ENCODE measurements at regions not wholly inside any gene's neighbourhood (a gene's known extent, or its start where the extent isn't known, plus 50 kb on each side); places are given as distances from the start of the nearest gene placed in this dataset.

DNA sequence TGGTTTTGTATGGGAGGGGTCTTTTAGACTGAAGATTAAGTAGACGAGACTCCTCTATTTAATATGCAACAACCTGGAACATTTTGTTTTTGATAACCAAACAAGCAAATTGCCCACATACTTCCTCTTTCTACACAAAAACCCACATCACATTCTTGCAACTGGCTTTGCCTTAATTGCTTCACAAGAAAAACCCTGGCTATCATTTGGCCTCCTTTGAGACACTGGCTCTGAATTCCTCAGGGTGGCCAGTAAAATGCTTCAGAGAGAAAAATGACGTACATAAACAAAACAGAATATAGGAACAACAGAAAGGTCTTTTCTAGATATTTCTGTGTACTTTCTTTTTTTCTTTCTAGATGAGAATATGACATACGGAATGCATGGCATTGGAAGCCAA, 103.0 kb downstream of the TRIB2 start:
- no peaks in the 10 kb centered on the region for H3K79me2 ChIP-seq (ENCODE audit: insufficient read depth, low read length)
- no peak for DNase-seq (ENCODE audit: insufficient read length, low spot score, missing footprints)
- H3K27me3 ChIP-seq (ENCODE audit: insufficient read depth, low read length), result no peaks in the 10 kb centered on the region
- H3K4me2 ChIP-seq (ENCODE audit: insufficient read depth, low read length), result peak overlapping the region; percentile 73
- H3K9me3 ChIP-seq (ENCODE audit: low read depth, low read length), result no peaks in the 10 kb centered on the region
- H3K4me3 ChIP-seq (ENCODE audit: insufficient read depth, low read length), result peak overlapping the region; percentile 40
- H3K4me1 ChIP-seq (ENCODE audit: insufficient read depth, low read length), result peaks cover 53% of the 10 kb centered on the region
- TF ChIP-seq, protein P1, sequence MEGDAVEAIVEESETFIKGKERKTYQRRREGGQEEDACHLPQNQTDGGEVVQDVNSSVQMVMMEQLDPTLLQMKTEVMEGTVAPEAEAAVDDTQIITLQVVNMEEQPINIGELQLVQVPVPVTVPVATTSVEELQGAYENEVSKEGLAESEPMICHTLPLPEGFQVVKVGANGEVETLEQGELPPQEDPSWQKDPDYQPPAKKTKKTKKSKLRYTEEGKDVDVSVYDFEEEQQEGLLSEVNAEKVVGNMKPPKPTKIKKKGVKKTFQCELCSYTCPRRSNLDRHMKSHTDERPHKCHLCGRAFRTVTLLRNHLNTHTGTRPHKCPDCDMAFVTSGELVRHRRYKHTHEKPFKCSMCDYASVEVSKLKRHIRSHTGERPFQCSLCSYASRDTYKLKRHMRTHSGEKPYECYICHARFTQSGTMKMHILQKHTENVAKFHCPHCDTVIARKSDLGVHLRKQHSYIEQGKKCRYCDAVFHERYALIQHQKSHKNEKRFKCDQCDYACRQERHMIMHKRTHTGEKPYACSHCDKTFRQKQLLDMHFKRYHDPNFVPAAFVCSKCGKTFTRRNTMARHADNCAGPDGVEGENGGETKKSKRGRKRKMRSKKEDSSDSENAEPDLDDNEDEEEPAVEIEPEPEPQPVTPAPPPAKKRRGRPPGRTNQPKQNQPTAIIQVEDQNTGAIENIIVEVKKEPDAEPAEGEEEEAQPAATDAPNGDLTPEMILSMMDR (IDR thresholded peaks at IDR 0.05; ENCODE audit: extremely low read depth, low read depth, low read length), result no peak
- peak overlapping the region; percentile 99 for H3K27ac ChIP-seq (ENCODE audit: low read depth, low read length)
- H3K36me3 ChIP-seq (ENCODE audit: insufficient read depth, low read length), result no peaks in the 10 kb centered on the region
- H2AFZ ChIP-seq (ENCODE audit: low read length), result no peak overlapping the region
- H4K20me1 ChIP-seq (ENCODE audit: insufficient read depth, low read length), result no peaks in the 10 kb centered on the region

DNA sequence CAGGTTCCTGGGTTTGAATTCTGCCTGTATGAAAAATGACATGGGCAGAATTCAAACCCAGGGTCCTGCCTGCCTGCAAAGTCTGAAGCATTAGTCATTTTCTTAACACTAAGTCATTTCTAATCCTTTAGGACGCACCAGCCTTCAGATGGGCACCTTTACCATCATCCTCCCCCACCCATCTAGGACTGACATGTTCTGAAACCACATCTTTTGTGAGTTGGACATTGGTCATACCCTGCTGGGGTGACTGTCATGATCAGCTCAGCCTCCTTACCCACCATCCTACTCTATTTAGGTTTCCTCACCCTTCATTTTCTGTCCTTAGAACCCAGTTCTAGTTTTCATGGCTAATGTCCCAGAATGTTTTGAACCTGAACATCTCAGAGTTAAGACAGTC, 104.9 kb downstream of the TRIB2 start:
- DNase-seq (ENCODE audit: insufficient read length, low spot score, missing footprints), result no peak
- Histone ChIP-seq H2AFZ (ENCODE audit: low read length) (no peak overlapping the region), H3K4me1 (ENCODE audit: insufficient read depth, low read length) (peaks cover 51% of the 10 kb centered on the region), H4K20me1 (ENCODE audit: insufficient read depth, low read length) (no peaks in the 10 kb centered on the region), H3K79me2 (ENCODE audit: insufficient read depth, low read length) (no peaks in the 10 kb centered on the region), H3K4me3 (ENCODE audit: insufficient read depth, low read length) (no peak overlapping the region), H3K27me3 (ENCODE audit: insufficient read depth, low read length) (no peaks in the 10 kb centered on the region), H3K27ac (ENCODE audit: low read depth, low read length) (no peak overlapping the region), H3K4me2 (ENCODE audit: insufficient read depth, low read length) (no peak overlapping the region), H3K9me3 (ENCODE audit: low read depth, low read length) (no peaks in the 10 kb centered on the region), H3K36me3 (ENCODE audit: insufficient read depth, low read length) (no peaks in the 10 kb centered on the region)
- TF ChIP-seq, protein P1 (IDR thresholded peaks at IDR 0.05; ENCODE audit: extremely low read depth, low read depth, low read length), result no peak

DNA sequence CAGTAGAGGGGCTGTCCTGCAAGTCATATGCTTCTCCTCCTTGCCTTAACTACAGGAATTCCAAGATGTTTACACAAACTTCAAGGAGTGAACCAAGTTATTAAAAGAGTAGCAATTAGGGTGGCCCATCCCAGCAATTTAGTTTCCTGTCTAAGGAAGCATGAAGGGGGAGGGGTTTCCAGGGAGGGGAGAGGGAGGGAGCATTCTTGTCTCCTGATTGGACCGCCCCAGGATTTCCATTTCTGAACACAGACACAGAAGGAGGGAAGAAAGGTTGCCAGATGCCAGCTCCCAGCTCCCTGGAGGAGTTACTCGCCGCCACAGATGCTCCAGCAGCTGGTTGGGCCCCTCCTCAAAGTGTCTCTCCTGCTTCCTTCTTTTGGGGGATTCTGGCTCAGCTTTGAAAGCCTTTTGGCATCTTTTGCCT, 107.6 kb downstream of the TRIB2 start:
- Histone ChIP-seq H2AFZ (ENCODE audit: low read length) (peak overlapping the region; percentile 84), H3K27ac (ENCODE audit: low read depth, low read length) (peak overlapping the region; percentile 56), H3K27me3 (ENCODE audit: insufficient read depth, low read length) (no peaks in the 10 kb centered on the region), H3K79me2 (ENCODE audit: insufficient read depth, low read length) (no peaks in the 10 kb centered on the region), H3K9me3 (ENCODE audit: low read depth, low read length) (no peaks in the 10 kb centered on the region), H4K20me1 (ENCODE audit: insufficient read depth, low read length) (no peaks in the 10 kb centered on the region), H3K4me3 (ENCODE audit: insufficient read depth, low read length) (no peak overlapping the region), H3K4me1 (ENCODE audit: insufficient read depth, low read length) (peaks cover 29% of the 10 kb centered on the region), H3K4me2 (ENCODE audit: insufficient read depth, low read length) (peak overlapping the region; percentile 44), H3K36me3 (ENCODE audit: insufficient read depth, low read length) (no peaks in the 10 kb centered on the region)
- DNase-seq (ENCODE audit: insufficient read length, low spot score, missing footprints), result peak; percentile 67
- TF ChIP-seq, protein P1 (IDR thresholded peaks at IDR 0.05; ENCODE audit: extremely low read depth, low read depth, low read length), result no peak

DNA sequence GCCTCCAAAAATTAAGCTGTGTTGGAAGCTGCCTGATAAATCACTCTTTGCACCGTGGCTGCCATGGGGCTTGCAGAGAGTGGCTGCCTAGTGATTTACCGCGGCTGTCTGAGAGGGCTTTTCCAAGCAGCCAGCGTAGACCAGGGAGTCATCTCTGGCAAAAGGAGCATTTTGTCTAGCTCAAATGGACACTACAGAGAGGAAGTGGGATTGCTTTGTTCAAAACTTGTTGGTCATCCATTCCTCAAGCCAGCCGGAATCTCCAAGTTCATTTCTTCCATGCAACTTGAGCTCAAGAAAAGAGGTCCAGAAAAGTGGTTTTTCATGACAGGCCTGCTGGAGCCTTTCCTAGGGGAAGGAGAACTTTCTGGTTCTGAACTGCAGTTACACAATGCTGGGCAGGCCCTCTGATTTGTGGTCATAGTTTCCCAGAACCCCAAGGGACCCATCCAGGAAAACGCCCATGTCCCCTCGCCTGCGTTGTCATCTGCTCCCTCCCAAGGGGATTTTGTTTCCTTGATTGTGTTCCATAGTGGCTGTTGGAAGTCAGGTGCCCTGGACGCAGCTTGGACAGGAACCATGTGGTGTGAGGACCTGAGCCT, 108.1 kb downstream of the TRIB2 start:
- peak overlapping the region; percentile 56 for H3K27ac ChIP-seq (ENCODE audit: low read depth, low read length)
- TF ChIP-seq, protein P1 (IDR thresholded peaks at IDR 0.05; ENCODE audit: extremely low read depth, low read depth, low read length), result no peak
- no peaks in the 10 kb centered on the region for H3K79me2 ChIP-seq (ENCODE audit: insufficient read depth, low read length)
- peak overlapping the region; percentile 84 for H2AFZ ChIP-seq (ENCODE audit: low read length)
- H3K27me3 ChIP-seq (ENCODE audit: insufficient read depth, low read length), result no peaks in the 10 kb centered on the region
- H3K9me3 ChIP-seq (ENCODE audit: low read depth, low read length), result no peaks in the 10 kb centered on the region
- DNase-seq (ENCODE audit: insufficient read length, low spot score, missing footprints), result no peak
- no peaks in the 10 kb centered on the region for H4K20me1 ChIP-seq (ENCODE audit: insufficient read depth, low read length)
- peaks cover 24% of the 10 kb centered on the region for H3K4me1 ChIP-seq (ENCODE audit: insufficient read depth, low read length)
- H3K4me2 ChIP-seq (ENCODE audit: insufficient read depth, low read length), result peak overlapping the region; percentile 44
- no peak overlapping the region for H3K4me3 ChIP-seq (ENCODE audit: insufficient read depth, low read length)
- no peaks in the 10 kb centered on the region for H3K36me3 ChIP-seq (ENCODE audit: insufficient read depth, low read length)
